H1 (cell line): ENCODE measurements at regions not wholly inside any gene's neighbourhood (a gene's known extent, or its start where the extent isn't known, plus 50 kb on each side); places are given as distances from the start of the nearest gene placed in this dataset.
A peak's percentile ranks its signal among the peaks of the same experiment; 100 is the strongest.

Experiments used
- CTCF ChIA-PET: fragments of 300-600 bp; sonication (Branson Sonifier 250); formaldehyde crosslinking; loops from one replicate; lab custom pipeline; 2021; ENCODE audit not compliant: partially characterized antibody; lab: Charles Lee
- POLR2A ChIA-PET: fragments of 300-600 bp; sonication (Branson Sonifier 250); formaldehyde crosslinking; loops from one replicate; lab custom pipeline; 2021; ENCODE audit warnings: inconsistent platforms; ENCODE audit not compliant: partially characterized antibody; lab: Charles Lee
- DNase-seq, 2 experiments: peaks; one replicate each; pipeline versions ENCODE4 v3.0.0 to v3.0.0-alpha.2; 2010 to 2022; ENCODE audit warnings: low spot score in 2 of 2, low read depth in 1 of 2, mixed read lengths in 1 of 2
- FAIRE-seq: peaks from 2 replicates; lab custom pipeline; 2011; peaks lifted over from hg19 to GRCh38; lab: Jason Lieb, UNC
- H2AFZ ChIP-seq: 2 replicates; pipeline ENCODE4 v1.8.1; 2012; ENCODE audit warnings: low read length, inconsistent platforms
- H2AK5ac ChIP-seq: 2 replicates; pipeline ENCODE4 v1.6.1; 2013; ENCODE audit warnings: low read depth, low read length
- H2BK120ac ChIP-seq: replicated peaks from 2 replicates; pipeline ENCODE3; 2013; ENCODE audit warnings: low read depth, low read length, inconsistent platforms
- H2BK12ac ChIP-seq: 2 replicates; pipeline ENCODE4 v1.6.1; 2013; ENCODE audit warnings: low read depth, low read length
- H2BK15ac ChIP-seq: 2 replicates; pipeline ENCODE4 v1.6.1; 2013; ENCODE audit warnings: low read length
- H2BK20ac ChIP-seq: 2 replicates; pipeline ENCODE4 v1.6.1; 2013; ENCODE audit warnings: low read length
- H2BK5ac ChIP-seq: 2 replicates; pipeline ENCODE4 v1.6.1; 2013; ENCODE audit warnings: low read depth, low read length
- H3K14ac ChIP-seq: 2 replicates; pipeline ENCODE4 v1.6.1; 2013; ENCODE audit warnings: inconsistent platforms; ENCODE audit not compliant: insufficient read length
- H3K18ac ChIP-seq: 2 replicates; pipeline ENCODE4 v1.6.1; 2013; ENCODE audit warnings: low read length; ENCODE audit errors: extremely low read depth
- H3K23ac ChIP-seq: 2 replicates; pipeline ENCODE4 v1.6.1; 2013; ENCODE audit warnings: inconsistent platforms; ENCODE audit not compliant: insufficient read length
- H3K23me2 ChIP-seq: 2 replicates; pipeline ENCODE4 v1.6.1; 2013; ENCODE audit warnings: low read depth, low read length
- H3K27ac ChIP-seq: 2 replicates; pipeline ENCODE4 v1.6.1; 2011; ENCODE audit warnings: low read depth, low read length, inconsistent platforms
- H3K27me3 ChIP-seq, 4 experiments: replicated peaks in 1 of 4; 1 replicate in 1 of 4; 2 replicates in 3 of 4; pipeline versions ENCODE4 v1.6.1 to v1.8.1; 2011 to 2013; ENCODE audit warnings: low read length in 3 of 4, mild to moderate bottlenecking in 3 of 4, inconsistent platforms in 2 of 4, mixed read lengths in 2 of 4, moderate library complexity in 1 of 4; ENCODE audit not compliant: control insufficient read depth in 3 of 4, insufficient read depth in 3 of 4; ENCODE audit errors: extremely low read depth in 1 of 4
- H3K36me3 ChIP-seq, 4 experiments: 2 replicates each; pipeline versions ENCODE4 v1.6.1 to v1.8.1; 2011 to 2013; ENCODE audit warnings: mild to moderate bottlenecking in 4 of 4, low read length in 3 of 4, moderate library complexity in 2 of 4, control low read depth in 1 of 4, inconsistent platforms in 1 of 4; ENCODE audit not compliant: insufficient read depth in 4 of 4, control insufficient read depth in 2 of 4
- H3K4ac ChIP-seq: replicated peaks from 2 replicates; pipeline ENCODE3; 2013; ENCODE audit warnings: low read length, low read depth, mixed read lengths, inconsistent platforms; ENCODE audit not compliant: insufficient read length
- H3K4me1 ChIP-seq, 4 experiments: replicated peaks in 1 of 4; 1 replicate in 1 of 4; 2 replicates in 3 of 4; pipeline versions ENCODE4 v1.6.1 to v1.8.1; 2011 to 2013; ENCODE audit warnings: low read length in 3 of 4, inconsistent platforms in 2 of 4, mixed read lengths in 1 of 4; ENCODE audit not compliant: insufficient read depth in 4 of 4, control insufficient read depth in 3 of 4
- H3K4me2 ChIP-seq, 2 experiments: 2 replicates each; pipeline versions ENCODE4 v1.6.1 to v1.8.1; 2011 to 2013; ENCODE audit warnings: low read depth in 2 of 2, low read length in 2 of 2, control low read depth in 1 of 2, inconsistent platforms in 1 of 2, mild to moderate bottlenecking in 1 of 2; ENCODE audit not compliant: insufficient read depth in 1 of 2
- H3K4me3 ChIP-seq, 4 experiments: fragments of 200-600, 300-600 bp in 1 of 4; sonication (generic), shearing (Covaris generic), sonication (Bioruptor Twin) in 1 of 4; 2 replicates each; pipeline versions ENCODE4 v1.5.1 to v1.8.1; 2011 to 2016; ENCODE audit warnings: low read length in 4 of 4, low read depth in 3 of 4, control low read depth in 2 of 4, inconsistent platforms in 2 of 4, mild to moderate bottlenecking in 2 of 4, mixed read lengths in 1 of 4, moderate library complexity in 1 of 4; ENCODE audit not compliant: insufficient read depth in 2 of 4; ENCODE audit errors: extremely low read depth in 1 of 4
- H3K56ac ChIP-seq: replicated peaks from 2 replicates; pipeline ENCODE3; 2013; ENCODE audit warnings: low read depth, mild to moderate bottlenecking, mixed read lengths, low read length, inconsistent platforms; ENCODE audit not compliant: insufficient read length
- H3K79me1 ChIP-seq: 2 replicates; pipeline ENCODE4 v1.6.1; 2013; ENCODE audit warnings: low read depth, low read length, control low read depth
- H3K79me2 ChIP-seq, 2 experiments: 2 replicates each; pipeline versions ENCODE4 v1.6.1 to v1.8.1; 2012 to 2013; ENCODE audit warnings: low read length in 2 of 2, mild to moderate bottlenecking in 2 of 2, inconsistent platforms in 1 of 2; ENCODE audit not compliant: insufficient read depth in 2 of 2, control insufficient read depth in 1 of 2
- H3K9ac ChIP-seq, 4 experiments: replicated peaks in 1 of 4; 1 replicate in 1 of 4; 2 replicates in 3 of 4; pipeline versions ENCODE4 v1.6.1 to v1.8.1; 2011 to 2013; ENCODE audit warnings: low read depth in 3 of 4, low read length in 3 of 4, control low read depth in 2 of 4, mild to moderate bottlenecking in 2 of 4, moderate library complexity in 2 of 4, inconsistent platforms in 1 of 4; ENCODE audit errors: extremely low read depth in 1 of 4
- H3K9me3 ChIP-seq, 2 experiments: 2 replicates each; pipeline versions ENCODE4 v1.6.1 to v1.8.1; 2012 to 2013; ENCODE audit warnings: mild to moderate bottlenecking in 2 of 2, moderate library complexity in 2 of 2, control low read depth in 1 of 2, inconsistent platforms in 1 of 2, low read depth in 1 of 2, low read length in 1 of 2, mixed read lengths in 1 of 2; ENCODE audit not compliant: insufficient read depth in 2 of 2
- H4K20me1 ChIP-seq, 2 experiments: replicated peaks in 1 of 2; 2 replicates each; pipeline versions ENCODE3 to v1.8.1; 2011 to 2013; ENCODE audit warnings: inconsistent platforms in 2 of 2, low read length in 2 of 2, mild to moderate bottlenecking in 1 of 2; ENCODE audit not compliant: insufficient read depth in 2 of 2, control insufficient read depth in 1 of 2
- H4K5ac ChIP-seq: 2 replicates; pipeline ENCODE4 v1.6.1; 2013; ENCODE audit warnings: low read length, low read depth, mixed read lengths, inconsistent platforms; ENCODE audit not compliant: insufficient read length
- H4K8ac ChIP-seq: 2 replicates; pipeline ENCODE4 v1.8.0; 2013; ENCODE audit warnings: mild to moderate bottlenecking, moderate library complexity, low read length, inconsistent platforms; ENCODE audit not compliant: insufficient read depth; ENCODE audit errors: extremely low read depth
- H4K91ac ChIP-seq: replicated peaks from 2 replicates; pipeline ENCODE3; 2013; ENCODE audit warnings: low read length, mixed read lengths, inconsistent platforms; ENCODE audit not compliant: insufficient read length
- CEBPB ChIP-seq: IDR thresholded peaks from 2 replicates; pipeline ENCODE4 v1.6.1; 2012; ENCODE audit warnings: low read depth, low read length
- EP300 ChIP-seq, 2 experiments: IDR thresholded peaks; 1 replicate in 1 of 2; 2 replicates in 1 of 2; pipeline ENCODE4 v1.6.1; 2011 to 2012; ENCODE audit warnings: low read depth in 2 of 2, low read length in 2 of 2, mild to moderate bottlenecking in 2 of 2, borderline replicate concordance in 1 of 2, inconsistent platforms in 1 of 2, moderate library complexity in 1 of 2
- GTF2F1 ChIP-seq: IDR thresholded peaks from 2 replicates; pipeline ENCODE4 v1.6.1; 2012; ENCODE audit warnings: low read depth, low read length, improper control_type of control experiment, borderline replicate concordance
- HDAC2 ChIP-seq, 2 experiments: fragments of 300-600 bp in 1 of 2; sonication (generic) in 1 of 2; IDR thresholded peaks; 2 replicates each; pipeline ENCODE4 v1.6.1; 2011 to 2012; ENCODE audit warnings: low read depth in 2 of 2, low read length in 2 of 2, mild to moderate bottlenecking in 2 of 2, moderate library complexity in 2 of 2, borderline replicate concordance in 1 of 2, inconsistent platforms in 1 of 2
- KDM5A ChIP-seq: fragments of 200-600 bp; IDR thresholded peaks from 2 replicates; pipeline ENCODE4 v1.7.1; 2012; ENCODE audit warnings: mild to moderate bottlenecking, low read length, inconsistent platforms, mixed read lengths
- NANOG ChIP-seq: IDR thresholded peaks from 2 replicates; pipeline ENCODE4 v1.6.1; 2011; ENCODE audit warnings: low read length, low read depth, mild to moderate bottlenecking, inconsistent platforms; ENCODE audit not compliant: insufficient read depth, poor library complexity, severe bottlenecking
- TAF7 ChIP-seq: optimal IDR thresholded peaks from 2 replicates; pipeline ENCODE3; 2011; ENCODE audit warnings: low read depth, mild to moderate bottlenecking, inconsistent platforms, low read length, moderate library complexity, borderline replicate concordance
- WGBS, 2 experiments: shearing (Covaris generic) in 1 of 2; methylation state at CpG; one replicate each; pipeline versions ENCODE4 v1.1.6 to v1.1.7; 2013 to 2015; ENCODE audit warnings: low lambda C conversion rate in 2 of 2, mixed read lengths in 2 of 2, inconsistent platforms in 1 of 2, low coverage in 1 of 2, missing lambda C conversion rate in 1 of 2; ENCODE audit not compliant: insufficient replicate concordance in 2 of 2, insufficient coverage in 1 of 2, insufficient read length in 1 of 2; ENCODE audit errors: extremely low coverage in 1 of 2, missing lambda C conversion rate in 1 of 2; 5-methylcytosine and 5-hydroxymethylcytosine counted together
- TF ChIP-seq, protein P1 (sequence below): IDR thresholded peaks from 2 replicates; pipeline ENCODE4 v1.6.1; 2012; ENCODE audit warnings: inconsistent platforms

DNA sequence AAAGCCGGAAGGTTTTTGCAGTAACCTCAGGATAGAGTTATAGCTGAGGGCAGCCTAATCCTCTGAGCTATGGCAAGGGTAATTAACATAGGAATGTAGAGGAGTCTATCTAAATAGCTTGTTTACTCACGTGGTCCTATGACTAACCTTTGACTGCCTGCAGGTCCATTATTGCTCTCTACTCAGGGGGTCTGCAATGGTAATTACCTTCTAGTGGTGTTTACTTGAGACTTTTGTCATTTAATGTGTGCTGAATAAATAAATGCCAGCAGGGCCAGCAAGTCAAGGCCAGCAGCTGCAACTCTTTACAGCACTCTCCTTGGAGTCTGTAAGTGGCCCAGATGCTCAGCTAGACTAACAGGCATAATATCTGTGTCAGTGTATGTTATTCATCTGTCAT, 212.7 kb upstream of the FMR1 start:
- Histone ChIP-seq H3K4me1 (peaks cover 0 to 2% (median 0%) of the 10 kb centered on the region in 4 experiments; a peak in 1 of 7 replicates), H3K79me2 (no peaks in the 10 kb centered on the region), H2BK120ac (no peak overlapping the region), H4K5ac (no peak overlapping the region), H2AK5ac (no peak overlapping the region), H2BK20ac (no peak overlapping the region), H2AFZ (no peak overlapping the region), H3K14ac (no peak overlapping the region), H3K27me3 (peaks cover 59 to 94% (median 89%) of the 10 kb centered on the region in 4 experiments), H4K20me1 (peaks cover 0 to 3% of the 10 kb centered on the region in 2 experiments), H3K9ac (no peak overlapping the region), H3K27ac (no peak overlapping the region), H3K36me3 (no peaks in the 10 kb centered on the region), H3K9me3 (no peaks in the 10 kb centered on the region), H2BK5ac (no peak overlapping the region), H2BK12ac (no peak overlapping the region), H3K4me2 (peak overlapping the region in 1 of 2 experiments; percentile 38; a peak in 3 of 4 replicates), H4K8ac (no peak overlapping the region), H3K4ac (no peak overlapping the region), H3K4me3 (no peak overlapping the region), H3K23ac (no peak overlapping the region), H3K18ac (no peak overlapping the region), H3K56ac (no peak overlapping the region), H3K79me1 (no peaks in the 10 kb centered on the region), H4K91ac (no peak overlapping the region), H2BK15ac (no peak overlapping the region), H3K23me2 (no peaks in the 10 kb centered on the region)
- ChIA-PET CTCF (interaction anchor here (0.6 to 1.1 kb wide), 2 partner anchors 138 to 1624 kb away, joined by 3 read pairs; no protein-coding TSS in a partner anchor), POLR2A (interaction anchor here (0.9 kb wide), 1 partner anchor 23 kb away, joined by 3 read pairs; no protein-coding TSS in a partner anchor)
- peak; percentile 95 for FAIRE-seq
- 4% methylated on average over 2 of the region's 2 CpGs; no CpG with 5 or more reads in 1 of the 2 experiments for WGBS, 2 experiments
- DNase-seq: peak; percentile 36 to 37
- TF ChIP-seq TAF7: no peak
- TF ChIP-seq HDAC2 (IDR thresholded peaks at IDR 0.05; ENCODE audit: borderline replicate concordance in 1 of 2, low read depth in 2 of 2, low read length in 2 of 2): peak; percentile 34 to 82; a peak in 2 of 4 replicates
- TF ChIP-seq, protein P1, sequence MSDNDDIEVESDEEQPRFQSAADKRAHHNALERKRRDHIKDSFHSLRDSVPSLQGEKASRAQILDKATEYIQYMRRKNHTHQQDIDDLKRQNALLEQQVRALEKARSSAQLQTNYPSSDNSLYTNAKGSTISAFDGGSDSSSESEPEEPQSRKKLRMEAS: no peak
- TF ChIP-seq CEBPB: no peak
- TF ChIP-seq EP300 (IDR thresholded peaks at IDR 0.05; ENCODE audit: borderline replicate concordance in 1 of 2, low read depth in 2 of 2, low read length in 2 of 2): peak in 1 of 2 experiments; percentile 92; a peak in 1 of 3 replicates
- peak; percentile 94 for TF ChIP-seq NANOG
- no peak for TF ChIP-seq KDM5A
- TF ChIP-seq GTF2F1: no peak
